HG02852 (cell line): ENCODE measurements at regions not wholly inside any gene's neighbourhood (a gene's known extent, or its start where the extent isn't known, plus 50 kb on each side); places are given as distances from the start of the nearest gene placed in this dataset.
"Not testable (repeated sequence)": the region's sequence is repeated elsewhere in the genome, so short reads cannot be mapped to it uniquely, and the experiment has no call there.

ENCODE experiments used
- ATAC-seq: cut with Tn5 transposase; IDR thresholded peaks from one replicate; pipeline ENCODE4 v1.9.1; 2021; ENCODE audit warnings: mild to moderate bottlenecking, moderate library complexity; ENCODE audit not compliant: unreplicated experiment

GRCh38 chr7:17436126-17436525, 137.7 kb downstream of the AHR start:
- no peak for ATAC-seq

GRCh38 chr7:17437586-17437985, 139.1 kb downstream of the AHR start:
- no peak for ATAC-seq

- not testable (repeated sequence) for ATAC-seq
Observed at GRCh38 chr7:17440025-17440784, 141.8 kb downstream of the AHR start.

GRCh38 chr7:17440831-17441230, 142.4 kb downstream of the AHR start:
- no peak for ATAC-seq

- ATAC-seq: no peak
Observed at GRCh38 chr7:17441557-17441956, 143.1 kb downstream of the AHR start.

- no peak for ATAC-seq
Observed at GRCh38 chr7:17444151-17444550, 145.7 kb downstream of the AHR start.

GRCh38 chr7:17444673-17445072, 146.2 kb downstream of the AHR start:
- no peak for ATAC-seq

- ATAC-seq: no peak
Observed at GRCh38 chr7:17446340-17446739, 147.9 kb downstream of the AHR start.

GRCh38 chr7:17447728-17448478, 149.5 kb downstream of the AHR start:
- no peak for ATAC-seq

- ATAC-seq: no peak
Observed at GRCh38 chr7:17448479-17449423, 150.3 kb downstream of the AHR start.

GRCh38 chr7:17456541-17456940, 158.1 kb downstream of the AHR start:
- ATAC-seq: no peak

GRCh38 chr7:17460001-17460400, 161.5 kb downstream of the AHR start:
- ATAC-seq: no peak

- no peak for ATAC-seq
Observed at GRCh38 chr7:17460665-17461064, 162.2 kb downstream of the AHR start.

- ATAC-seq: no peak
Observed at GRCh38 chr7:17462131-17462631, 163.7 kb downstream of the AHR start.

GRCh38 chr7:17463511-17464085, 165.1 kb downstream of the AHR start:
- no peak for ATAC-seq

GRCh38 chr7:17466216-17466615, 167.8 kb downstream of the AHR start:
- ATAC-seq: no peak

- ATAC-seq: no peak
Observed at GRCh38 chr7:17467386-17467945, 169.0 kb downstream of the AHR start.

GRCh38 chr7:17471325-17471724, 172.9 kb downstream of the AHR start:
- no peak for ATAC-seq

- peak; percentile 37 for ATAC-seq
Observed at GRCh38 chr7:17472518-17472917, 174.1 kb downstream of the AHR start.

GRCh38 chr7:17472939-17473338, 174.5 kb downstream of the AHR start:
- peak; percentile 56 for ATAC-seq
